ENCODE measurements at regions not wholly inside any gene's neighbourhood (a gene's known extent, or its start where the extent isn't known, plus 50 kb on each side); places are given as distances from the start of the nearest gene placed in this dataset.

GRCh38 chr6:74058606-74059005, 362.6 kb downstream of the CD109 start:
- no peak for ATAC-seq
- TF ChIP-seq ZNF8 (CRISPR knock-in tag; IDR thresholded peaks at IDR 0.05): no peak
- TF ChIP-seq ZFP3 (CRISPR knock-in tag; IDR thresholded peaks at IDR 0.05): no peak
- no peak for TF ChIP-seq ZC3H10 (CRISPR knock-in tag; IDR thresholded peaks at IDR 0.05)
- no peak for TF ChIP-seq ZNF70 (CRISPR knock-in tag; IDR thresholded peaks at IDR 0.05)
- TF ChIP-seq PATZ1 (CRISPR knock-in tag; IDR thresholded peaks at IDR 0.05; ENCODE audit: borderline replicate concordance): no peak
- no peak for TF ChIP-seq ESRRG (CRISPR knock-in tag; IDR thresholded peaks at IDR 0.05)
- TF ChIP-seq ISL1 (CRISPR knock-in tag; IDR thresholded peaks at IDR 0.05): no peak
- no peak for TF ChIP-seq TCF4 (CRISPR knock-in tag; IDR thresholded peaks at IDR 0.05; ENCODE audit: borderline replicate concordance)
- no peak for TF ChIP-seq CREB5 (CRISPR knock-in tag; IDR thresholded peaks at IDR 0.05; ENCODE audit: low read depth)
- TF ChIP-seq TOX (CRISPR knock-in tag; IDR thresholded peaks at IDR 0.05; ENCODE audit: borderline replicate concordance): no peak
- TF ChIP-seq GLIS3 (CRISPR knock-in tag; IDR thresholded peaks at IDR 0.05): no peak
- TF ChIP-seq RARB (CRISPR knock-in tag; IDR thresholded peaks at IDR 0.05): no peak
- no peak for TF ChIP-seq ARNTL (CRISPR knock-in tag; IDR thresholded peaks at IDR 0.05; ENCODE audit: borderline replicate concordance, low read depth)

GRCh38 chr6:74057326-74057725, 361.3 kb downstream of the CD109 start:
- TF ChIP-seq TOX (CRISPR knock-in tag; IDR thresholded peaks at IDR 0.05; ENCODE audit: borderline replicate concordance): no peak
- no peak for TF ChIP-seq POU6F1 (CRISPR knock-in tag; IDR thresholded peaks at IDR 0.05; ENCODE audit: borderline replicate concordance, low read depth)
- no peak for TF ChIP-seq TCF4 (CRISPR knock-in tag; IDR thresholded peaks at IDR 0.05; ENCODE audit: borderline replicate concordance)
- no peak for TF ChIP-seq CSRNP3 (CRISPR knock-in tag; IDR thresholded peaks at IDR 0.05)
- TF ChIP-seq BACH2 (CRISPR knock-in tag; IDR thresholded peaks at IDR 0.05; ENCODE audit: borderline replicate concordance): no peak
- TF ChIP-seq ZFP30 (CRISPR knock-in tag; IDR thresholded peaks at IDR 0.05): no peak
- no peak for TF ChIP-seq ARNTL (CRISPR knock-in tag; IDR thresholded peaks at IDR 0.05; ENCODE audit: borderline replicate concordance, low read depth)
- TF ChIP-seq CSDC2 (CRISPR knock-in tag; IDR thresholded peaks at IDR 0.05): no peak
- TF ChIP-seq ISL1 (CRISPR knock-in tag; IDR thresholded peaks at IDR 0.05): no peak
- no peak for TF ChIP-seq ESRRG (CRISPR knock-in tag; IDR thresholded peaks at IDR 0.05)
- ATAC-seq: no peak

- TF ChIP-seq GLIS3 (CRISPR knock-in tag; IDR thresholded peaks at IDR 0.05): no peak
- no peak for TF ChIP-seq RARB (CRISPR knock-in tag; IDR thresholded peaks at IDR 0.05)
- no peak for TF ChIP-seq TCF4 (CRISPR knock-in tag; IDR thresholded peaks at IDR 0.05; ENCODE audit: borderline replicate concordance)
- no peak for TF ChIP-seq ZFP30 (CRISPR knock-in tag; IDR thresholded peaks at IDR 0.05)
- TF ChIP-seq ISL1 (CRISPR knock-in tag; IDR thresholded peaks at IDR 0.05): no peak
- no peak for TF ChIP-seq POU6F1 (CRISPR knock-in tag; IDR thresholded peaks at IDR 0.05; ENCODE audit: borderline replicate concordance, low read depth)
- TF ChIP-seq ESRRG (CRISPR knock-in tag; IDR thresholded peaks at IDR 0.05): no peak
- no peak for TF ChIP-seq TOX (CRISPR knock-in tag; IDR thresholded peaks at IDR 0.05; ENCODE audit: borderline replicate concordance)
- no peak for TF ChIP-seq CSDC2 (CRISPR knock-in tag; IDR thresholded peaks at IDR 0.05)
- no peak for TF ChIP-seq ZNF8 (CRISPR knock-in tag; IDR thresholded peaks at IDR 0.05)
- no peak for TF ChIP-seq ZFP3 (CRISPR knock-in tag; IDR thresholded peaks at IDR 0.05)
- TF ChIP-seq OSR1 (CRISPR knock-in tag; IDR thresholded peaks at IDR 0.05): no peak
- no peak for TF ChIP-seq ZC3H10 (CRISPR knock-in tag; IDR thresholded peaks at IDR 0.05)
- TF ChIP-seq PATZ1 (CRISPR knock-in tag; IDR thresholded peaks at IDR 0.05; ENCODE audit: borderline replicate concordance): no peak
- no peak for TF ChIP-seq ZNF70 (CRISPR knock-in tag; IDR thresholded peaks at IDR 0.05)
- no peak for TF ChIP-seq ZNF565 (CRISPR knock-in tag; conservative IDR thresholded peaks at IDR 0.05; ENCODE audit: low read depth)
- ATAC-seq: no peak
Observed at GRCh38 chr6:74054190-74054589, 358.2 kb downstream of the CD109 start.

Data from SK-N-SH treated with all-trans-retinoic acid at 6 μM for 48 hours (cell line).